H1 (cell line): ENCODE measurements at regions not wholly inside any gene's neighbourhood (a gene's known extent, or its start where the extent isn't known, plus 50 kb on each side); places are given as distances from the start of the nearest gene placed in this dataset.

ENCODE experiments used
- TCF12 ChIP-seq: IDR thresholded peaks from 2 replicates; pipeline ENCODE4 v1.6.1; 2011; ENCODE audit warnings: low read depth, mild to moderate bottlenecking, low read length

- no peak for TF ChIP-seq TCF12
Measured at GRCh38 chr20:16926626-16927430, 178.7 kb downstream of the OTOR start (continued).
